Endothelial cell of umbilical vein (primary cell): ENCODE measurements at regions not wholly inside any gene's neighbourhood (a gene's known extent, or its start where the extent isn't known, plus 50 kb on each side); places are given as distances from the start of the nearest gene placed in this dataset.

Experiments used
- CTCF ChIP-seq, 2 donors: IDR thresholded peaks; 1 replicate in 1 of 2; 2 replicates in 1 of 2; pipeline ENCODE4 v1.5.1; 2011; ENCODE audit warnings: low read length in 2 of 2, mild to moderate bottlenecking in 2 of 2, moderate library complexity in 2 of 2, control low read depth in 1 of 2, inconsistent platforms in 1 of 2, low read depth in 1 of 2; ENCODE audit not compliant: insufficient read depth in 1 of 2; ENCODE audit errors: extremely low read depth in 1 of 2
- EZH2 ChIP-seq: IDR thresholded peaks from 2 replicates; pipeline ENCODE4 v1.6.1; 2012; ENCODE audit warnings: borderline replicate concordance, low read depth, mild to moderate bottlenecking, moderate library complexity, low read length, inconsistent platforms; ENCODE audit not compliant: severe bottlenecking
- POLR2A ChIP-seq: IDR thresholded peaks from 2 replicates; pipeline ENCODE4 v1.6.1; 2012; ENCODE audit warnings: low read depth, mild to moderate bottlenecking, control low read depth, low read length
- POLR2AphosphoS5 ChIP-seq: IDR thresholded peaks from 2 replicates; pipeline ENCODE4 v1.6.1; 2012; ENCODE audit warnings: low read depth, mild to moderate bottlenecking, control low read depth, low read length, moderate library complexity; ENCODE audit not compliant: insufficient read depth

- no peak for TF ChIP-seq CTCF (IDR thresholded peaks at IDR 0.05; ENCODE audit: extremely low read depth in 1 of 2, insufficient read depth in 1 of 2, low read depth in 1 of 2, low read length in 2 of 2)
- TF ChIP-seq POLR2A: no peak
- no peak for TF ChIP-seq POLR2AphosphoS5
- TF ChIP-seq EZH2: no peak
These were observed 108.7 kb upstream of the FERMT1 start for GRCh38 chr20:6231556-6231955.
